Muscle of leg (tissue), 3 donors: ENCODE measurements at regions not wholly inside any gene's neighbourhood (a gene's known extent, or its start where the extent isn't known, plus 50 kb on each side); places are given as distances from the start of the nearest gene placed in this dataset.

Experiments used
- DNase-seq: peaks from one replicate; pipeline ENCODE4 v3.0.0; 2013
- H3K27ac ChIP-seq: one replicate; pipeline ENCODE4 v1.5.1; 2013; ENCODE audit warnings: mild to moderate bottlenecking, low read length, control low read depth
- H3K27me3 ChIP-seq: one replicate; pipeline ENCODE4 v1.6.1; 2013; ENCODE audit warnings: low read length; ENCODE audit not compliant: control insufficient read depth, insufficient read depth
- H3K36me3 ChIP-seq: one replicate; pipeline ENCODE4 v1.6.1; 2013; ENCODE audit warnings: low read length; ENCODE audit not compliant: control insufficient read depth, insufficient read depth
- H3K4me1 ChIP-seq: one replicate; pipeline ENCODE4 v1.6.1; 2013; ENCODE audit warnings: low read length; ENCODE audit not compliant: control insufficient read depth, insufficient read depth
- H3K4me3 ChIP-seq: one replicate; pipeline ENCODE4 v1.5.1; 2013; ENCODE audit warnings: low read length, control low read depth
- H3K9me3 ChIP-seq: replicated peaks from 2 replicates; pipeline ENCODE4 v1.6.1; 2013; ENCODE audit warnings: low read depth, low read length; ENCODE audit not compliant: control insufficient read depth
- WGBS: methylation state at CpG from one replicate; pipeline ENCODE4 v1.1.5; 2013; ENCODE audit warnings: missing lambda C conversion rate; ENCODE audit not compliant: insufficient coverage; 5-methylcytosine and 5-hydroxymethylcytosine counted together

DNA sequence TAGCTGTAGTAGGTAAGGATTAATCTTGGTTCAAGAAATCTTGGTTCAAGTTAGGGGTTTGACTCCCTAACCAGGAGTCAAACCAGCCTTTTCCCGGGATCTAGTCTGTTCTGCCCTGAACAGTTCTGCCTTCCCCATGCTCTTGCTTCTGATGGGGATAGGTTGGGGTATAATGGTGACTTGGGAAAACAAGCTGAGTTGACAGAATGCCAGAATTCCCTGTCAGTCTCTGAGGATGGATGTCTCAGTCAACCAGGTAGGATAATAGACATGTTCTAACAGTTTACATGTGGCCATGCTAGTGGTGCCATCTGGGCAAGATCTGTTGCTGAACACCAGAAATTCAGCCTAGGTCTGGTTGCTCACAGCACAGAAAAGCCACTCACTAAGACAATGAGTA lies 51.4 kb downstream of the RAB40AL start:
- H3K4me1 ChIP-seq: no peaks in the 10 kb centered on the region
- DNase-seq: no peak
- H3K27me3 ChIP-seq: peaks cover 18% of the 10 kb centered on the region
- H3K27ac ChIP-seq: no peak overlapping the region
- no peak overlapping the region for H3K4me3 ChIP-seq
- WGBS: no CpG with 5 or more reads among the region's 1 CpG
- no peaks in the 10 kb centered on the region for H3K9me3 ChIP-seq
- H3K36me3 ChIP-seq: no peaks in the 10 kb centered on the region

DNA sequence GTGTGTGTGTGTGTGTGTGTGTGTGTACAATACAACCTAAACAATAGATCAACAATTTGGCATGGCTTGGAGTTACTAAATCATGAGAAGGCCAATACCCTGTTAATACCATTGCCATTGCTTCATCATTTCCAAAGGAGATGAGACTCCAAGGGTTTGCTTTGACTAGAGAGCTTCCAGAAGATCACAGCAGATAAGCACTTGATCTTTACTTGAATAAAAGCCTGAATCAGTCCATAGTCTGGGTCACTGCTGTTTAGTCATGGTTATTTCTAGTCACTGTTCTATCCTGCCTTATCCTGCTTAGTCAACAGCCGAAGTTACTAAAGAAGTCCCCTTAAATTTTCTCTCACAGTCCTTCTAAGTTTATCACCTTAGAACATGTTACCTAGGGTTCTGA lies 58.2 kb downstream of the RAB40AL start:
- H3K36me3 ChIP-seq: no peaks in the 10 kb centered on the region
- peaks cover 16% of the 10 kb centered on the region for H3K27me3 ChIP-seq
- H3K4me1 ChIP-seq: no peaks in the 10 kb centered on the region
- no peak overlapping the region for H3K4me3 ChIP-seq
- WGBS: no CpG with 5 or more reads among the region's 1 CpG
- H3K27ac ChIP-seq: no peak overlapping the region
- H3K9me3 ChIP-seq: no peaks in the 10 kb centered on the region
- DNase-seq: no peak

DNA sequence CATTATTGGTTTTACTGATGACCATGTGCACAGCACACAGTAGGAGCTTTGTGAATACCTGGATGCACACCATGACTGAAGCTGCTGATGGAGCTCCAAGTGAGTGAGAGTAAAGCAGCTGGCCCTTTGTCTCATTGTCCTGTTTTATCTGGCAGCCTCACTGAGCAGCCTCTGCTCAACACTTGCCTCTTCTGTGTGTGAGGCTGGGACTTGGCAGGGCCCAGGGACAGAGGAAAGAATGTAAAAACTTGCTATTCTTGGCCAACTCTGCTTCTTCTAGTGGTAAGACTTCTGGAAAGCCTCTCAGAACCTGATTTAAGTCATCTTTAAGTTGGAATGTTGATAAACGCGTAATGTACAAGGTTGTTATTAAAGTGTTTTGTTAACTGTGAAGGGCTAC lies 61.4 kb downstream of the BEX1 start:
- no CpG with 5 or more reads among the region's 2 CpGs for WGBS

More for the DNA sequence above, 61.4 kb downstream of the BEX1 start:
- H3K36me3 ChIP-seq: no peaks in the 10 kb centered on the region
- no peak overlapping the region for H3K4me3 ChIP-seq
- H3K4me1 ChIP-seq: no peaks in the 10 kb centered on the region
- peaks cover 32% of the 10 kb centered on the region for H3K27me3 ChIP-seq
- no peaks in the 10 kb centered on the region for H3K9me3 ChIP-seq
- peak; percentile 1 for DNase-seq
- no peak overlapping the region for H3K27ac ChIP-seq
